CD4-positive, alpha-beta T cell treated with Interleukin-17A for 1 hour (primary cell): ENCODE measurements at regions not wholly inside any gene's neighbourhood (a gene's known extent, or its start where the extent isn't known, plus 50 kb on each side); places are given as distances from the start of the nearest gene placed in this dataset.

Source experiments
- DNase-seq: peaks from one replicate; pipeline ENCODE4 v3.0.0-alpha.2; 2020

DNA sequence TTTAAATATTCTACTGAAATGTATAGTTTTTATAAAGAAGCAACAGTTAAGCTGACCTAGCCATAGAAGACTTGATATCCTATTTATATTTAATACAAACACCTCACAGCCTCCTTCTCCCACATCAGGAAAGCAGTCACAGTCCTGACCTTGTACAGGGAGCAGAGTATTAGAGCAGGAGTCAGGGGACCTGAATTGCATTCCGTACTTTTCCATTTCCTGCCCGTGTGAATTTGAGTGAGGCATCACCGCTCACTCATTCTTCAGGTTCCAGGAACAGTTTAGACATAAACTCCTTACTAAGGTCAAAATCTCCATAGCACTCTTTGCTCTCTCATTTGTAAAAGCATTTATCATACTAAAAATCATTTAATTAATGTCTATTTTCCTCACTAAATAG lies 482.5 kb upstream of the FAT3 start:
- no peak for DNase-seq

DNA sequence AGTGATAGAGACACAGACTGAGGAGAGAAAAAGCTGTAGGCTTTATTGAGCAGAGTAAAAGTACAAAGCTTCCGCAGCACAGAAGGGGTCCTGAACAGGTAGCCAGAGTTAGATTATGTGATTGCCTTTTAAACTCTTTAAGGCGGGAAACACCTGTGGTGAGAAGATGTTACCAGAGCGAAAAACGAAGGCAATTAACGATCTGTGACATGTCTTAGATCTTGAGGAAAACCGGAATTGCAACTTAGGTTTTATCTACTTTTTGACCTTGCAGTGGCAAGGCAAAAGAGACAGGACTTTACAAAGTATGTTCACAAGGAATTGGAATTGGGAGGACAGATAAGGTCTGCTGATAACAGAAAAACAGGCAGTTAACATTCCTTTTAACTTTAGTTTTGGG lies 493.6 kb upstream of the FAT3 start:
- DNase-seq, result no peak

DNA sequence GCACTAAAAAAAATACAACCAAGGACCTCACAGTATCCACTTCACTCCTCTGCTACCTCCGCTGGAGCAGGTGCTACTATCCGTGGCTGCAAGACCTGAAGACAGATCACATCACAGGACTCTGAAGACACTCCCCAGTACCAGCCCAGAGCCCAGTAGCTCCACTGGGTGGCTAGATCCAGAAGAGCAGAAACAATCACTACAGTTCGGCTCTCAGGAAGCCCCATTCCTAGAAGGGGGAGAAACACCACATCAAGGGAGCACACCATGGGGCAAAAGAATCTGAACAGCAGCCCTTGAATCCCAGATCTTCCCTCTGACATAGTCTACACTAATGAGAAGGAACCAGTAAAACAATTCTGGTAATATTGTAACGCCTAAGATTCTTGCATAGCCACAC lies 494.0 kb upstream of the FAT3 start:
- DNase-seq, result no peak

DNA sequence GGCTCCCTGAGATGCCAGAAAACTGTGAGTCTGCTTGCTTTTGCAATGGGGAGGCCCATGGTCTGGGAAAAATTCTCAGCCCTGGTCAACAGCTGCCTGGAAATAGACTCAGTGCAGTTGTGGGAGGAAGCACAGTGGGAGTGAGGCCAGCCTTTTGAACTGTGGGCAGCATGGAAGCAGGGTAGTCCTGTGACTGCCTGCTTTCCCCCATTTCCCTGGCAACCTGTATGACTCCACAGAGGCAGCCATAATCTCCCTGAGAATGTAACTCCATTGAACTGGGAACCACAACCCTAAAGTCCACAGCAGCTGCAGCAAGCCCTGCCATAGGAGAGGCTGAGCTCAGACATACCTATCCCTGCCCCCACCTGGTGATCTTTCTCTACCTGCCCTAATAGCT lies 494.6 kb upstream of the FAT3 start:
- DNase-seq, result no peak

DNA sequence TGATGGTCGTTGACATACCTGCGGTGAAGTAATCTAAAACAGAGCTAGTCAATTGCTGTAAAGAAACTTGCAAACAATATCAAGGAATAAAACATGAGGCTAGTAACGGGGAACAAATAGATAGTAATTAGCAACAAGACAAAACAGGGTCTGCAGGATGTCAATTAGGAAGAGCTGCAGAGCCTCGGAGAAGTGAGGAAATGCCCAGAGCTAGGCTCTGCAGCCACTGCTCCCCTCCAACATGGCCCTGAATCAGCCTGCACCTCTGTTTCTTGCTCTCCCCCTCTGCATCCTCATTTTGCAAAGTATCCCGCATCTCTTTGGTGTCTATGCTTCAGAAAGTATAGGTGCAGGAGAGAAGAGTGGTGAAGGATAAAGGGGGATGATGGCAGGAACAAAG lies 507.4 kb upstream of the FAT3 start:
- DNase-seq, result no peak

DNA sequence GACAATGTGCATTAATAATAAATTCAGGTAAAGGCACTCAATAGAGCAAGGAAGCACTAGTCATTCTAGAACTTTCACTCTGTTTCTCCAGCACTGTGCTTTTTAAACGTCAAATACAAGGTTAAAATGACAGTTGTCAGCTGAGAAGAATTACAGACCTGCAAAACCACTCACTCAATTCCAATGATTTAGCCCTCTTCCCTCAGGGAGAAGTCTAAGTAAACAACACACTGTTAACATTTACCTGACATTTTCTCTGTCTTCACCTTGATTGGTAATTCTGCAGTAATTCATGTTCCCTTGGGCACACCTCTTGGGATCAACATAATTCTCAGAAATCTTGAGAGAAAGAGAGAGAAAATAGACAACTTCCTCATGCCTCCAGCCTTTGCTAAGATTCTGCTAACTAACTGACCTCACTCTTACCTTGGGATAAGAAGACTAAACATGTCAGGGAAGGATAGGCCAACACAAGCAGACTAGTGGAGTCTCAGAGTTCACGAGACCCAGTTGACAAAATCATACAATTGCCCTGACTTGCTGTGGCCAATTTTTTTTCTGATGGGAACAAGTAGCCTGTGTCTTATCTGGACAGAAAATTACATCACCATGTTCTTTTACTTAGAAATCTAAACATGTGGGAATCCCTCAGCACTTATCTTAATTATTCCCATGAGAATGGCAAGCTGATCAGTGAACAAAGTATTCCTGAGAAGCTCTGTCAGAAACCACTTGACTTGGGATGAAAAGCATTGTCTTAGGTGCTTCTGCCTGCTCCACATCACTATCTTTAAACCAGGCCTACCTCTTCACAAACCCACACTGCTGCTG lies 516.8 kb upstream of the FAT3 start:
- no peak for DNase-seq

DNA sequence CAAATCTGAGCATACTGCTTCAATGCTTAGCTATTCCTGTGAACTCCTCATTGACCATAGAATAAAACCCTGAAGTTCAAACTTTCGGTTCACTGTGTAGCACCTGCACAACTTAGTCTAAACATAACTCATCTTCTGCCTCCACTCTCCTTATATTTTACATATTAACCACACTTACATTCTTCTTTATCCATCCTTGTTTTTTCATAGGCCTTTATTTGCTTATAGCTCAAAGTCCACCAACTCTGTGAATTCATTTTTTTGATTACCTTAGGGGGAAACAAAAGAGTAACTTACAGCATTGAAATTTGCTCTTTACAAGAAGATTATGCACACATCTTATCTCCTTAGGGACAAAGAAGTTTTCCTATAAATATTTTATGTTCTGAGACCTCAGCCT lies 521.6 kb upstream of the FAT3 start:
- no peak for DNase-seq

DNA sequence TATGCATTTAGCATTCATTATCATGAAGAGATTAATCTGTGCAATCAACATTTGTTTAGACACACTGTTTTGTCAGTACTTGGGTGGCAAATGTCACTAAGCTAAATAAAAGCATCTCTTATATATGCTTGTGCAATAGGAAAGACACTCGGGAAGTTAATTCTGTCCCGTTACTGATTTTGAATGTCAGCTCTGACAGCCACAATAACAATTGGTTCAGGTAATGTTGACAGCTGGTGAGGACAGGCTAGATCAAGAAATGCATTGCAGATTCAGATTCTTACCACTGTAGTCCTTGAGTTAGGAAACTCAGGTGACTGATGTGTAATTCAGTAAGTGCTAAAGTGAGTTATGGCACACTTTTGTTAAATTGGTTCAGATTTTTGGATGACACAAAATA lies 523.8 kb upstream of the FAT3 start:
- no peak for DNase-seq

DNA sequence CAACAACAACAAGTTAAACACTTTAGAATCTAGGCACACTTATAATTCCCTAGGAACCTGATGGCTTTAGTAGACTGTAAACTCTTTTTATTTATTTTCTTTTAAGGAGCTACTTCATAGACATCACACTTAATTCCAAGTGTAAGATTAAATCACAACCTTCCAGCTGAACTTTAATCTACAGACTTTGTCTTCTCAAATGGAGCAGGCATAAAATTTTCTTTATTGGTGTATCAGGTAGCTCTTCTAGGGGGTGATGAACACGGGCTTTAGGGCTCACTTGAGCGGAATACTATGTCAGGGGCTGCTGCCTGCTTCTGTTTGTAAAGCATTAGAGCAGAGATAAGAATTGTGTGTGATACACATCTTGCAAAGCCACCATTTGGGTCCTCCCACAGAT lies 525.8 kb upstream of the FAT3 start:
- no peak for DNase-seq

DNA sequence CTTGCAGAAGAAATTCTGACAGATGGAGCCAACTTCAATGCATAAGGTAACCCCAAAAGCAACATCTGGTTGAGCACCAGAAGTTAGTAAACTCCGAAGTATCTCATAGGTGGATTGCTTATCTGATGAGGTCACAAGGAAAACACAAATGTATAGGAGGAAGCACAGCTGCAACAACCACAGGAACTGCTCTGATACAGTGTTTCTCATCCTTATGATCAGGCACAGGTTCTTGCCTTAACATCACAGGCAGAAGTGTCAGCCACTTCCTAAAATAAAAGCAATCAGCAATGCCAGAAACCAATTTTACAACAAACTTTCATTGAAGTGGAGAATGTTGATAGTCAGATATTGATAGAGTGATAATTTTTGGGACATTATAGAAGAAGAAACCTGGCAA lies 530.3 kb upstream of the FAT3 start:
- DNase-seq, result no peak

DNA sequence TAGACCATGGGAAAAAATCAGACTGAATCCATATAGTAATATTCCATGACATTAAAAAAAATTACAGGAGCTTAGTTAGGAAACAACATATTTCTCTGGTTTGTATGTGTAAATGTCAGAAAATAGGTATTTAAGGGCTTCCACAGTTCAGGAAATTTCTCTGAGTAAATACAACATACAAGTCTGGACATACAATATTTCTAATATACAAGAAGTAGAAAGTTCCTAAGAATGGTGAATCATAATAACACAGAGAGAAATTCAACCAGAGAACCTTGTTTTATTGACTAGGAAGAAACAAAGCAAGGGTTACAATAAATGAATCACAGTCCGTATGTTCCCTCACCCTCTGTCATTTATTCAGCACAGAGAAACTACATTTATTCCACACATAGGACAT lies 532.7 kb upstream of the FAT3 start:
- no peak for DNase-seq

DNA sequence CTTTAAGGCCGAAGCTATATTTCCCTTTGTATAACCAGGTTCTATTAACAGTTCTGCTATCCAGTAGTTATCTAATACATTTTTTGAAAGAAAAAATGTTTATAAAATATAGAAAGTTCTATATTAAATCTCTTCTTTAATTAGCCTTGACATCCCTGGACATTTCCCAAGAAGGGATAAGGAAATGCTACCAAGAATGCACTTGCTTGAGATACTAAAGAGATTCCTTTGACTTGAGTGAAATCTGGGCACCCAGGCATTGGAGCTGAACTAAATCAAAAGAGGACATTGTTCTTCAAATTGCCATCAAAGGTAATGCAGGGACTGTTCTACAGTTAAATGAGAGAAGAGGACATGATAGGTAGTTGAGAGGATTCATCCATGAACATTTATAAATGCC lies 535.9 kb upstream of the FAT3 start:
- DNase-seq, result no peak

DNA sequence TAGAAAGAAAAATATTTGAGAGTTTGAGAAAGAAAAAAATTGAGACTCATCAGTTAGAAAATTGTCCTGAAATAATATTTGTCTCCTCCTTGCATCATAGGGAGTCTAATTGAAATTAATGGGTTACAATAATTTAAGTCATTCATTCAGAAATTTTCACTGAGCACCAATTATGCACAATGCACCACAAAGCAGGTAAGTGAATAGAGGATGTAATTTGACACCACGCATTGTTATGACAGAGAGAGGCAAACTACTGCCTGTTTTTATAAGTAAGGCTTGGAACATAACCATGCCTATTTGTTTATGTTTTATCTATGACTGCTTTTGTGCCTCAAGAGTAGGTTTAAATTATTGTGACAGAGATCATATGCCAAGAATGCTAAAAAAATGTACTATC lies 537.9 kb upstream of the FAT3 start:
- no peak for DNase-seq

DNA sequence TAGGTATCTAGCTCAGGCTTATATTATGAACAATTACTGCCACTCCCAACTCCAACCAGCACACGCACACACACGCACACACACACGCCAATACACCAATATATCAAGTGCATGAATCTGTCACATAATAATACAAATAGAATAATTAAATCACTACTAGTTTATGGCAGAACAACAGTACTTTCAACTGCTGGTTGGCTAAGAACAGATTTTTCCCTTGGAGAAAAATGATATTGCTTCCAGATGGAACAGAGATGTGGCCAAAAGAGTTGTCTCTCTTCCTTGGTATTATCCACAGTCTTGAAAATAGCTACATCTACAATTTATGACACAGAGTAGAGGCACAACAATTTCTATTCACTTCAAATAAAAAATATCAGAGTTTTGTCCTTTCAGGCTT lies 538.3 kb upstream of the FAT3 start:
- no peak for DNase-seq

DNA sequence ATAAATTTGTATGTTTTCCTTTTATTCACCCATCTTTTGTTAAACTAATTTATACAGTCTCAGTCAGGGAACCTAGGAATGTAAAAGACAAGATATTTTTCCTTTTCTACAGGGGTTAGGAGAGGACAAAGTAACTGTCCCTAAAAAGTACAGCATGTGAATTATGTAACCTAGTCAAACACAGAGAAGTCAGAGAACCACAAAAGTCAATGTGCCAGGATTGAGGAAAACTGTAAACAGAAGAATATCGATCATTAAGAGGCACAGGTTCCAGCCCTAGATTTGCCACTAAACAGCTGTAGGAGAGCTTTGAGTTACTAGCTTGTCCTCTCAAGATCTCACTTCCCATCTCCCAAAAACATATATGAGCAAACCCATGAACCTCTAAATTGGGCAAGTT lies 550.9 kb upstream of the FAT3 start:
- no peak for DNase-seq

DNA sequence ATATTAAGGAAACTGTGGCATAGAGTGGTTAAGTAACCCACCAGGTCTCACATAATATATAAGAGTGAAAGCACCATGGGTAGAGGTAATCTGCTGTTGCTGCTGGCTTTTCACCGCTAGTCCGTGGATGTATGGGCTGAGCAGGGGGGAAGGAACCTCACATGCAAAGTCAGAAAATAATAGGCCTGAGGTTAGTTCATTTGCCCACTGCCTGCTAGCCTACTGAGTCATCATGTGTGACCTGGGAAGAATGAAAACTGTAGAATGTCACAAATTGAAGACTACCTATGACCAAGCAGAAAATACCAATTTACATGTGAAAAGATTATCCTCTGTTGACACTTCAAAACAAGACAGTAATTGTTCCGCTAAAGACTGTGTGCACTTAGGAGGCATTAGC lies 560.1 kb upstream of the FAT3 start:
- no peak for DNase-seq

DNA sequence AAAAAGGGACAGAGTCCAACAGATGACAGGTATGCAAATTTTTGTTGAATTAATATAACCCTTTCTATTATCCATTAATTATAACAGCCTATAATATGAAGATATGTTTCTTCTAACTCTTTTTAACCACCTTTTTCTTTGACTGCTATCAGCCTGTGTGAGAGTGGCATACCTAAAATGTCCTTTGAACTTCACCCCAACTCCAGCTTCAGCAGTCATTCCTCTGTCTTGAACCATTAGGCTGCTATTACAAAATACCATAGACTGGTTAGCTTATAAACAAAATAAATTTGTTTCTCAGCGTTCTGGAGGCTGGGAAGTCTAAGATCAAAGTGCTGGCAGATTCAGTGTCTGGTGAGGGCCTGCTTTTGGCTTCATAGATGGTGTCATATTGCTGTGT lies 564.6 kb upstream of the FAT3 start:
- no peak for DNase-seq

DNA sequence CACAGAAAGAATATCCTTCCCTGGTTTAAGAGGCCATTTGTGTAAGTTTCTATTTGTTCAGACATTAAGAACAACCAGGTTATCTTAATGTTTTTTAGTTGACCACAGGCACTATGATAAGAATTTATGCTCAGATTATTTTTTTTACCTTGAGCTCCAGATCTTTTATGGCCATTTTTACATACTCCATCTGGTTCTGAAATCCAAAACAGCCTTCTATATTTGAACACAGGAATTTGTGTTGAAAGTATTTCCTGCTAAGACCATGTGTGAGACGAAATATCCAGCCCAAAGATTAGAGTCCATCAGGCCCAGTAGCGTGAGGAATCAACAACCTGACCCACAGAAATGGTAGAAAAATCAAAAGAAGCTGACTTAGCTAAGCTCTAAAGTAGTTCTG lies 569.9 kb upstream of the FAT3 start:
- no peak for DNase-seq

DNA sequence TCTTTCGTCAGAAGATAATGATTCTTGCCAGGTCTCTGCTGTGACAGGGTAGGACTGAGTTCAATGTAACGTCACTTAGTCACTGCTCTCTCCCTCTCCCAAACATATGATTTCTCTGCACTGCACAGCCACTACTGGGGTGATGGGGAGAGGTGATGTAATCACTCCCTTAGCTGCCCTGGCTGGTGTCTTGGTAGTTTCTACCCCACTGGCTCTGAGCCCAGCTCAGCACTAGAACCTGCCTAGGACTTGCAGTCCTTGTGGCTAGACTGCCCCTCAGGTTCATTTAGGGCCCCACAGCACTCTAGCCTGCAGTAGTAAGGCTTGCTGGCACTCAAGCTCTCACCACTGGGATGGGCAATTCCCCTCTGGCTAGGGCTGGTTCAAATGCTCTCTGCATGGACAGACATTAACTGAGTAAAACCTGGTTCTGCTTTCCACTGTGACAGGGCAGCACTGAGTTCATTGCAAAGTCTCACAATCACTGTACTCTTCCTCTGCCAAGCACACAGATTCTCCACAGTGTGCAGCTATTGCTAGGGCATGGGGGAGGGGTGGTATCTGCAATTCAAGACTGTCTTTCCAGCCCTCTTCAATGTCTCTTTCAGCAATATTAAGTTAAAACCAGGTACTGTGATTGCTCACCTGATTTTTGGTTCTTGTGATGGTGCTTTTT lies 571.4 kb upstream of the FAT3 start:
- DNase-seq, result no peak

DNA sequence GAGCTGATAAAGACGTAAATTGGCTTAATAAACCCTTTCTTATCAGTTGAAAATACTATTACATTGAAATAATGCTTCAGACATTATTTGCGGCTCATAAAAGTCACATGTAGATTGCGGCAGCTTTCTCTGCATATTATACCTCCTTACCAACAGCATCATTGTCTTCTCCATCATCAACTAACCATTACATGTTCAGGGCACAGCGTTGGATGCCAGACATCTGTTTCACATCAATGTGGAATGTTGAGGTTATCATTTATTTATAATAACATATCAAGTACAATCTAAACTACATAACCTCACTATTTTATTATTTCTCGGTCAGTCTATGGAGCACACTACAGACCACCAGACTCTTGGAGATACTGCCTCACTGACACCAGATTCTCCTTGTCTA lies 573.8 kb upstream of the FAT3 start:
- DNase-seq, result no peak

DNA sequence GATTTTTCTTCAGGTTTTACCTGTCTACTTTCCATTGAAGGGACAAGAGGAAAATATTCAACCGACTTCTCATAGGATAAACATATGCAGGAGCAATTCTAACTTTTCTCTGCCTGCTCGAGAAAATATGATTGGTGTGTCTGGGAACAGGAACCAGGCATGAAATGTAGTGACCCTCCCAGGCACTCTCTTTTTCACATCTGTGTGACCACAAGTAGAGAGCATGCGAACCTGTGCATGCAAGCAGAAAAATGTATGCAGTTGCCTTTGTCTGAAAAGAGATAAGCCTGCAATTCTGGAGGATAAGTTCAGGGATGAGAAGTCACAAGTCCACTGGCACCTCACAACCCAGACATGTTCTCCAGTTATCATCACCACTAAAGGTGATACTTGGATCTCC lies 583.5 kb upstream of the FAT3 start:
- no peak for DNase-seq

DNA sequence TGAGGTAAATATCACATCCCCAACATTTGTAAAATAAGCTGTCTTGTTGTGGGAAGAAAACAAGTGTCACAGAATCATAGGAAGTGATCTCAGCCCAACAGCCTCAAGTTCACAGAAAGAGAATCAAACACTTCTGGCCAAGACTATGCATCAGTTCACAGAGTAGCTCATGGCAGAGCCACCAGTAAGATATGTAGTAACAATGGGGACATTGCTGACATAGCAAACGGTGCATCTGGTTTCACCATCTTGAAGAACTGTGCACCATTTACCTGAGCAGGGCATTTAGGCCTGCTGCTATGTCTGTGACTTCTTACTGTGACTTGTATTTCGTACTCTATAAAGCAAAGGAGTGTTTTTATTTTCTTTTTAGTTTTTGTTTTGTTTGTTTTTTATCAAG lies 585.3 kb upstream of the FAT3 start:
- DNase-seq, result no peak

DNA sequence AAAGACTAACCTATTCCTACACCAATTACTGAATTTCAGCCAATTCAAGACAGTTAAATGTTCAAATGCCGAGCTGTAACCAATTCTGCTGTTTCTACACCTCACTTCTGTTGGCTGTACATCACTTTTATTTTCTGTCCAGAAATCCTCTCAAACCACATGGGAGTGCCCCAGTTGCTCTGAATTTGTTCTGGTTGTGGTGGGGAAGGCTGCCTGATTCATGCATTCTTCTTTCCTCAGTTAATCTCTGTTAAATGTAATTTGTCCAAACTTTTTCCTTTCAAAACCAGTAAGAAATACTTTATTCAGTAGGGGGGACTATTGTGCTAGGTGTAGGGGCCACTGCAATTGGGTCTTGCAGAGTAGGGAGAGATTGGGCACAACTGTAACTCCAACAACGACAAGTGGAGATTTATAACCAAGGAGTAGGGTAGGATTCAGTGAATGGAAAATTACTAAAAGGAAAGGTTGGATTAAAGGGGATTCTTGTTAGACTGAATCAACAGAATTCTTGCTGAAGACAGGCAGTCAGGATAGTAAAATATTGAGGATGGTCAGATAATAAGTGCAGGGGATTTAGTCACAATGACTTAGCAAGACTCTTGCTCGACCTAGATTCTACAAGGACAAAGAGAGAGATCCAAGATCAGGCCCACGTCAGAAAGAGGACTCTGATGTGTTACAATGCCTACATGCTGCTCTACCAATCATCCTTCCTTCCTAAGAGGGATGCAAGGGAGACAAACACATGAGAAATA lies 593.5 kb upstream of the FAT3 start:
- no peak for DNase-seq

DNA sequence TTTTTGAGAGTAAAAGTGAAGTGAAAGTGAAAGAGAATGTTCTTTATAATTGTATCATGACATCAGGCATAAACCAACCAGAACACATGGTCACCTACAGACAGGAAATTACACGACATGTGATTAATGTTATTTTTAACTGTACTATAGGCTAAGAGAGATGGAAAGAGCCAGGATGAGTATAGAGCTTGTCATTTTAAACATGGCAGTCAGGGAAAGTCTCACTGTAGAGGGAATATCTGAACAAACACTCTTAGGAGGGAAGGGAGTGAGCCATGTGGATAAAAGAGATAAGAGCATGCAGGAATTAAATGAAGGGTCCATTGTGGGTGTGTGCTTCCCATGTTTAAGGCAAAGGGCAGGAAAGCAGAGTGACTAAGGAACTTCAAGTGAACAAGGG lies 599.1 kb upstream of the FAT3 start:
- DNase-seq, result no peak
